Progenitor cell of endocrine pancreas (in vitro differentiated cells): ENCODE measurements at regions not wholly inside any gene's neighbourhood (a gene's known extent, or its start where the extent isn't known, plus 50 kb on each side); places are given as distances from the start of the nearest gene placed in this dataset.
"Not testable (repeated sequence)": the region's sequence is repeated elsewhere in the genome, so short reads cannot be mapped to it uniquely, and the experiment has no call there.

Experiments used
- DNase-seq: peaks from one replicate; pipeline ENCODE4 v3.0.0; 2021; ENCODE audit warnings: low spot score; ENCODE audit not compliant: unreplicated experiment
- H3K27ac Mint-ChIP-seq: 2 replicates; pipeline ENCODE4 v1.8.0; 2021; ENCODE audit warnings: mild to moderate bottlenecking, moderate library complexity, mixed read lengths
- H3K27me3 Mint-ChIP-seq: 2 replicates; pipeline ENCODE4 v1.8.0; 2021; ENCODE audit warnings: mixed read lengths
- H3K36me3 Mint-ChIP-seq: 2 replicates; pipeline ENCODE4 v1.8.0; 2022; ENCODE audit warnings: mixed read lengths; ENCODE audit not compliant: insufficient read depth
- H3K4me1 Mint-ChIP-seq: 2 replicates; pipeline ENCODE4 v1.8.0; 2021; ENCODE audit warnings: low read depth, mixed read lengths
- H3K4me3 Mint-ChIP-seq: 2 replicates; pipeline ENCODE4 v1.8.0; 2021; ENCODE audit warnings: low read depth, mild to moderate bottlenecking, moderate library complexity, mixed read lengths
- H3K9me3 Mint-ChIP-seq: 2 replicates; pipeline ENCODE4 v1.8.0; 2021; ENCODE audit warnings: low read depth, mixed read lengths
- CTCF ChIP-seq: fragments of 200-600 bp; sonication (generic); IDR thresholded peaks from one replicate; pipeline ENCODE4 v1.5.0; 2021; ENCODE audit warnings: antibody characterized with exemption, mild to moderate bottlenecking; ENCODE audit not compliant: unreplicated experiment

GRCh38 chr3:152642658-152643057 is 192.3 kb upstream of the P2RY1 start:
- H3K36me3 Mint-ChIP-seq, result no peaks in the 10 kb centered on the region
- no peak for DNase-seq
- no peak overlapping the region for H3K4me3 Mint-ChIP-seq
- peaks cover under 1% of the 10 kb centered on the region for H3K4me1 Mint-ChIP-seq
- H3K27me3 Mint-ChIP-seq, result no peaks in the 10 kb centered on the region
- H3K27ac Mint-ChIP-seq, result no peak overlapping the region
- TF ChIP-seq CTCF, result no peak
- peaks cover 8% of the 10 kb centered on the region for H3K9me3 Mint-ChIP-seq

- Mint-ChIP-seq H3K9me3 (peaks cover 8% of the 10 kb centered on the region), H3K27me3 (no peaks in the 10 kb centered on the region), H3K36me3 (no peaks in the 10 kb centered on the region), H3K27ac (no peak overlapping the region), H3K4me1 (peaks cover 15% of the 10 kb centered on the region), H3K4me3 (no peak overlapping the region)
- TF ChIP-seq CTCF, result no peak
- no peak for DNase-seq
Measured at GRCh38 chr3:152644478-152644877, 190.5 kb upstream of the P2RY1 start.

- Mint-ChIP-seq H3K4me3 (no peak overlapping the region), H3K27ac (no peak overlapping the region), H3K27me3 (no peaks in the 10 kb centered on the region), H3K9me3 (peaks cover 8% of the 10 kb centered on the region), H3K4me1 (peaks cover 28% of the 10 kb centered on the region), H3K36me3 (no peaks in the 10 kb centered on the region)
- no peak for DNase-seq
- TF ChIP-seq CTCF, result no peak
Measured at GRCh38 chr3:152646004-152646403, 188.9 kb upstream of the P2RY1 start.

- Mint-ChIP-seq H3K4me3 (peak overlapping the region; percentile 14), H3K9me3 (peaks cover 6% of the 10 kb centered on the region), H3K36me3 (no peaks in the 10 kb centered on the region), H3K27me3 (no peaks in the 10 kb centered on the region), H3K27ac (peak overlapping the region; percentile 8), H3K4me1 (peaks cover 30% of the 10 kb centered on the region)
- no peak for DNase-seq
- TF ChIP-seq CTCF, result no peak
Measured at GRCh38 chr3:152650177-152650576, 184.8 kb upstream of the P2RY1 start.

- not testable (repeated sequence) for DNase-seq, H3K4me3 Mint-ChIP-seq, H3K36me3 Mint-ChIP-seq, H3K9me3 Mint-ChIP-seq, H3K27ac Mint-ChIP-seq, H3K27me3 Mint-ChIP-seq
- H3K4me1 Mint-ChIP-seq, result peaks cover 30% of the 10 kb centered on the region
Measured at GRCh38 chr3:152650923-152651322, 184.0 kb upstream of the P2RY1 start.

GRCh38 chr3:152656214-152656971 is 178.5 kb upstream of the P2RY1 start:
- Mint-ChIP-seq H3K36me3 (no peaks in the 10 kb centered on the region), H3K27ac (no peak overlapping the region), H3K9me3 (peaks cover 2% of the 10 kb centered on the region), H3K4me1 (peaks cover 10% of the 10 kb centered on the region), H3K27me3 (no peaks in the 10 kb centered on the region), H3K4me3 (no peak overlapping the region)
- no peak for TF ChIP-seq CTCF
- no peak for DNase-seq
